H9 (cell line): ENCODE measurements at regions not wholly inside any gene's neighbourhood (a gene's known extent, or its start where the extent isn't known, plus 50 kb on each side); places are given as distances from the start of the nearest gene placed in this dataset.

ENCODE experiments used
- DNase-seq: peaks from one replicate; pipeline ENCODE4 v3.0.0-alpha.2; 2017
- H2AFZ ChIP-seq: one replicate; pipeline ENCODE4 v1.6.1; 2013; ENCODE audit warnings: mild to moderate bottlenecking, low read length, control low read depth, moderate library complexity
- H2AK5ac ChIP-seq: 2 replicates; pipeline ENCODE4 v1.6.1; 2013; ENCODE audit warnings: low read length, control low read depth, mixed read lengths; ENCODE audit not compliant: insufficient read length
- H2BK120ac ChIP-seq: one replicate; pipeline ENCODE4 v1.6.1; 2013; ENCODE audit warnings: low read depth, mild to moderate bottlenecking, low read length, control low read depth, inconsistent platforms; ENCODE audit not compliant: poor library complexity, severe bottlenecking
- H2BK12ac ChIP-seq: 2 replicates; pipeline ENCODE4 v1.6.1; 2013; ENCODE audit warnings: low read length, control low read depth, mixed read lengths, low read depth; ENCODE audit not compliant: insufficient read length
- H2BK15ac ChIP-seq: 2 replicates; pipeline ENCODE4 v1.6.1; 2013; ENCODE audit warnings: low read depth, low read length, control low read depth
- H2BK20ac ChIP-seq: one replicate; pipeline ENCODE4 v1.6.1; 2013; ENCODE audit warnings: low read depth, mild to moderate bottlenecking, low read length, control low read depth, inconsistent platforms; ENCODE audit not compliant: poor library complexity, severe bottlenecking
- H2BK5ac ChIP-seq: 2 replicates; pipeline ENCODE4 v1.6.1; 2013; ENCODE audit warnings: low read length, control low read depth, mixed read lengths; ENCODE audit not compliant: insufficient read length
- H3K14ac ChIP-seq: 2 replicates; pipeline ENCODE4 v1.6.1; 2013; ENCODE audit warnings: low read length, control low read depth; ENCODE audit not compliant: insufficient read depth
- H3K18ac ChIP-seq: 2 replicates; pipeline ENCODE4 v1.6.1; 2013; ENCODE audit warnings: low read depth, mild to moderate bottlenecking, mixed read lengths, low read length, control low read depth; ENCODE audit not compliant: insufficient read length
- H3K23ac ChIP-seq: 2 replicates; pipeline ENCODE4 v1.6.1; 2013; ENCODE audit warnings: low read length, control low read depth, mixed read lengths, low read depth; ENCODE audit not compliant: insufficient read length
- H3K23me2 ChIP-seq: 2 replicates; pipeline ENCODE4 v1.6.1; 2013; ENCODE audit warnings: low read depth, mild to moderate bottlenecking, mixed read lengths, low read length, control low read depth; ENCODE audit not compliant: insufficient read length, poor library complexity, severe bottlenecking
- H3K27ac ChIP-seq: 2 replicates; pipeline ENCODE4 v1.5.1; 2013; ENCODE audit warnings: low read length, control low read depth, mixed read lengths, low read depth; ENCODE audit not compliant: insufficient read length
- H3K27me3 ChIP-seq: 2 replicates; pipeline ENCODE4 v1.6.1; 2013; ENCODE audit warnings: low read length, control low read depth, inconsistent platforms; ENCODE audit not compliant: insufficient read depth
- H3K4ac ChIP-seq: 2 replicates; pipeline ENCODE4 v1.6.1; 2013; ENCODE audit warnings: low read depth, mild to moderate bottlenecking, control low read depth, inconsistent platforms, low read length, moderate library complexity
- H3K4me1 ChIP-seq: 2 replicates; pipeline ENCODE4 v1.6.1; 2013; ENCODE audit warnings: low read length, control low read depth, inconsistent platforms; ENCODE audit not compliant: insufficient read depth
- H3K4me2 ChIP-seq: 2 replicates; pipeline ENCODE4 v1.6.1; 2013; ENCODE audit warnings: low read length, control low read depth, mixed read lengths; ENCODE audit not compliant: insufficient read length, insufficient read depth
- H3K56ac ChIP-seq: 2 replicates; pipeline ENCODE4 v1.6.1; 2013; ENCODE audit warnings: low read depth, mild to moderate bottlenecking, mixed read lengths, low read length, control low read depth; ENCODE audit not compliant: insufficient read length
- H3K79me1 ChIP-seq: 2 replicates; pipeline ENCODE4 v1.6.1; 2013; ENCODE audit warnings: low read depth, mild to moderate bottlenecking, moderate library complexity, low read length, control low read depth, inconsistent platforms; ENCODE audit not compliant: insufficient read depth, poor library complexity, severe bottlenecking
- H3K79me2 ChIP-seq: 2 replicates; pipeline ENCODE4 v1.6.1; 2013; ENCODE audit warnings: low read length, control low read depth, inconsistent platforms; ENCODE audit not compliant: insufficient read depth
- H3K9ac ChIP-seq: 2 replicates; pipeline ENCODE4 v1.6.1; 2013; ENCODE audit warnings: low read length, control low read depth, mixed read lengths; ENCODE audit not compliant: insufficient read length; ENCODE audit errors: extremely low read depth
- H3K9me3 ChIP-seq: one replicate; pipeline ENCODE4 v1.6.1; 2013; ENCODE audit warnings: low read depth, low read length, inconsistent platforms; ENCODE audit not compliant: control insufficient read depth
- H3T11ph ChIP-seq: one replicate; pipeline ENCODE4 v1.6.1; 2013; ENCODE audit warnings: mild to moderate bottlenecking, low read length, control low read depth, inconsistent platforms
- H4K20me1 ChIP-seq: one replicate; pipeline ENCODE4 v1.6.1; 2013; ENCODE audit not compliant: control insufficient read depth, insufficient read length, insufficient read depth
- H4K5ac ChIP-seq: 2 replicates; pipeline ENCODE4 v1.6.1; 2013; ENCODE audit warnings: low read depth, mild to moderate bottlenecking, mixed read lengths, low read length, control low read depth; ENCODE audit not compliant: insufficient read length
- H4K8ac ChIP-seq: replicated peaks from 2 replicates; pipeline ENCODE4 v1.6.1; 2013; ENCODE audit warnings: low read length, control low read depth, mixed read lengths, low read depth; ENCODE audit not compliant: insufficient read length
- H4K91ac ChIP-seq: 2 replicates; pipeline ENCODE4 v1.6.1; 2013; ENCODE audit warnings: low read depth, mild to moderate bottlenecking, moderate library complexity, mixed read lengths, low read length, control low read depth; ENCODE audit not compliant: insufficient read length
- H3K27ac Mint-ChIP-seq, 3 experiments: 2 replicates in 2 of 3; 3 replicates in 1 of 3; pipeline ENCODE4 v1.8.0; 2020 to 2021; ENCODE audit warnings: mixed read lengths in 3 of 3, mild to moderate bottlenecking in 1 of 3, moderate library complexity in 1 of 3
- H3K27me3 Mint-ChIP-seq: 2 replicates; pipeline ENCODE4 v1.8.0; 2021; ENCODE audit warnings: low read depth, mild to moderate bottlenecking, moderate library complexity, mixed read lengths
- H3K36me3 Mint-ChIP-seq, 3 experiments: 2 replicates in 2 of 3; 3 replicates in 1 of 3; pipeline ENCODE4 v1.8.0; 2020 to 2021; ENCODE audit warnings: low read depth in 3 of 3, mixed read lengths in 3 of 3; ENCODE audit not compliant: insufficient read depth in 1 of 3
- H3K4me1 Mint-ChIP-seq, 2 experiments: 2 replicates each; pipeline ENCODE4 v1.8.0; 2020; ENCODE audit warnings: mixed read lengths in 2 of 2
- H3K4me3 Mint-ChIP-seq, 2 experiments: 2 replicates in 1 of 2; 3 replicates in 1 of 2; pipeline ENCODE4 v1.8.0; 2020 to 2021; ENCODE audit warnings: mild to moderate bottlenecking in 2 of 2, mixed read lengths in 2 of 2, moderate library complexity in 1 of 2
- H3K9me3 Mint-ChIP-seq, 2 experiments: 2 replicates in 1 of 2; 3 replicates in 1 of 2; pipeline ENCODE4 v1.8.0; 2020; ENCODE audit warnings: mild to moderate bottlenecking in 2 of 2, mixed read lengths in 2 of 2, moderate library complexity in 1 of 2
- CTCF ChIP-seq: fragments of 200-600 bp; sonication (generic); conservative IDR thresholded peaks from 3 replicates; pipeline ENCODE4 v1.8.0; 2021; ENCODE audit warnings: antibody characterized with exemption, mild to moderate bottlenecking
- WGBS: extraction: QIAGEN DNeasy Blood & Tissue Kit; methylation state at CpG from one replicate; pipeline ENCODE4 v1.1.7; 2013; ENCODE audit warnings: missing lambda C conversion rate, low lambda C conversion rate, mixed read lengths; ENCODE audit not compliant: insufficient read length; ENCODE audit errors: extremely low coverage; 5-methylcytosine and 5-hydroxymethylcytosine counted together

- Histone ChIP-seq H4K91ac (no peak overlapping the region), H2BK5ac (no peak overlapping the region), H3K23ac (no peak overlapping the region), H3K27ac (no peak overlapping the region), H2AK5ac (no peak overlapping the region), H3K9me3 (no peaks in the 10 kb centered on the region), H4K20me1 (no peaks in the 10 kb centered on the region), H3K4me1 (peaks cover 8% of the 10 kb centered on the region; the same call in 1 of the 2 replicates), H3K14ac (no peak overlapping the region), H3K4me2 (no peak overlapping the region), H2BK15ac (no peak overlapping the region), H3K4ac (no peak overlapping the region), H3K9ac (no peak overlapping the region), H2BK12ac (no peak overlapping the region), H4K5ac (no peak overlapping the region), H3K79me2 (no peaks in the 10 kb centered on the region), H2BK20ac (no peak overlapping the region), H3T11ph (no peak overlapping the region), H4K8ac (no peak overlapping the region), H3K23me2 (no peaks in the 10 kb centered on the region), H2AFZ (no peak overlapping the region), H2BK120ac (no peak overlapping the region), H3K56ac (no peak overlapping the region), H3K79me1 (no peaks in the 10 kb centered on the region), H3K27me3 (no peaks in the 10 kb centered on the region), H3K18ac (no peak overlapping the region)
- TF ChIP-seq CTCF, result no peak
- no peaks in the 10 kb centered on the region for H3K9me3 Mint-ChIP-seq
- H3K27ac Mint-ChIP-seq, result peak overlapping the region in 1 of 3 experiments; percentile 28; a peak in 2 of 7 replicates
- H3K36me3 Mint-ChIP-seq, result peaks cover 0 to 9% (median 0%) of the 10 kb centered on the region in 3 experiments; a peak in 5 of 7 replicates
- no peak for DNase-seq
- peaks cover 33% of the 10 kb centered on the region in 2 experiments for H3K4me1 Mint-ChIP-seq
- H3K27me3 Mint-ChIP-seq, result no peaks in the 10 kb centered on the region
- H3K4me3 Mint-ChIP-seq, result peak overlapping the region in 1 of 2 experiments; percentile 12; a peak in 1 of 5 replicates
- WGBS, result 100% methylated on average over 3 of the region's 5 CpGs
Measured at GRCh38 chr7:139180700-139181311, 50.2 kb upstream of the UBN2 start.
